HCT116 (cell line): ENCODE measurements at regions not wholly inside any gene's neighbourhood (a gene's known extent, or its start where the extent isn't known, plus 50 kb on each side); places are given as distances from the start of the nearest gene placed in this dataset.

Experiments used
- ATAC-seq: fragments of 200-7000 bp; cut with Tn5 transposase; 2 replicates; pipeline ENCODE4 v1.9.1; 2020; ENCODE audit warnings: mild to moderate bottlenecking, moderate library complexity
- BruUV-seq: library from RNA; stranded (reverse); fragments of 400-500 nt; replicated peaks from 2 replicates; lab custom pipeline; 2021; lab: Mats Ljungman, UMichigan
- CTCF ChIA-PET: fragments of 300-600 bp; sonication (Branson Sonifier 250); formaldehyde crosslinking; loops from one replicate; lab custom pipeline; 2021; ENCODE audit warnings: antibody characterized with exemption; lab: Charles Lee
- POLR2A ChIA-PET: fragments of 300-600, 350-600 bp; sonication (Branson Sonifier 250); formaldehyde crosslinking; loops from one replicate; lab custom pipeline; 2021; ENCODE audit warnings: antibody characterized with exemption; lab: Charles Lee
- RAD21 ChIA-PET, 2 experiments: fragments of 300-600 bp; sonication (Branson Sonifier 250); formaldehyde crosslinking; loops; one replicate each; lab custom pipeline; 2023; ENCODE audit warnings: low total read pairs in 2 of 2; ENCODE audit not compliant: uncharacterized antibody in 2 of 2, unreplicated experiment in 2 of 2, low non-redundant PET in 1 of 2; lab: Charles Lee
- DNase-seq: peaks from one replicate; pipeline ENCODE4 v3.0.0-alpha.2; 2010; ENCODE audit warnings: low read depth, low spot score
- H2AFZ ChIP-seq: fragments of 200-600 bp; shearing (Covaris generic), sonication (generic); 2 replicates; pipeline ENCODE4 v1.6.1; 2017; ENCODE audit warnings: low read depth, mixed run types, mixed read lengths, antibody characterized with exemption, low read length; ENCODE audit not compliant: poor library complexity, severe bottlenecking
- H3K27ac ChIP-seq: 2 replicates; pipeline ENCODE4 v1.5.1; 2012; ENCODE audit warnings: low read depth, low read length
- H3K27me3 ChIP-seq: fragments of 200-600 bp; sonication (generic); 2 replicates; pipeline ENCODE4 v1.6.1; 2016; ENCODE audit warnings: mixed run types, low read length, mixed read lengths; ENCODE audit not compliant: insufficient read depth
- H3K36me3 ChIP-seq, 2 experiments: fragments of 200-500 bp in 1 of 2; fragments of 200-600 bp in 1 of 2; sonication (Bioruptor generic) in 1 of 2; sonication (generic) in 1 of 2; 2 replicates each; pipeline versions ENCODE4 v1.5.1 to v1.6.1; 2014 to 2016; ENCODE audit warnings: low read length in 2 of 2, inconsistent platforms in 1 of 2, mixed read lengths in 1 of 2, mixed run types in 1 of 2; ENCODE audit not compliant: insufficient read depth in 2 of 2, control insufficient read depth in 1 of 2
- H3K4me1 ChIP-seq, 2 experiments: fragments of 200-600 bp in 1 of 2; sonication (generic) in 1 of 2; 2 replicates each; pipeline versions ENCODE4 v1.5.1 to v1.6.1; 2012 to 2017; ENCODE audit warnings: low read length in 2 of 2, inconsistent platforms in 1 of 2, mild to moderate bottlenecking in 1 of 2, mixed read lengths in 1 of 2, mixed run types in 1 of 2, moderate library complexity in 1 of 2; ENCODE audit not compliant: insufficient read depth in 2 of 2, control insufficient read depth in 1 of 2
- H3K4me2 ChIP-seq: fragments of 200-600 bp; sonication (generic); 2 replicates; pipeline ENCODE4 v1.6.1; 2017; ENCODE audit warnings: mixed run types, low read length, mixed read lengths
- H3K4me3 ChIP-seq, 2 experiments: fragments of 200-600 bp in 1 of 2; sonication (generic) in 1 of 2; replicated peaks in 1 of 2; 2 replicates each; pipeline ENCODE4 v1.5.1; 2011 to 2016; ENCODE audit warnings: low read length in 2 of 2, control low read depth in 1 of 2, low read depth in 1 of 2, mild to moderate bottlenecking in 1 of 2, mixed read lengths in 1 of 2, mixed run types in 1 of 2
- H3K79me2 ChIP-seq: fragments of 200-600 bp; sonication (generic); 2 replicates; pipeline ENCODE4 v1.6.1; 2017; ENCODE audit warnings: mild to moderate bottlenecking, mixed run types, low read length, moderate library complexity, mixed read lengths; ENCODE audit not compliant: insufficient read depth
- H3K9ac ChIP-seq: fragments of 200-600 bp; sonication (generic); 2 replicates; pipeline ENCODE4 v1.6.1; 2016; ENCODE audit warnings: low read length, mixed read lengths
- H3K9me2 ChIP-seq: fragments of 200-600 bp; sonication (generic), shearing (Covaris generic); 2 replicates; pipeline ENCODE4 v1.6.1; 2017; ENCODE audit warnings: mixed run types, mild to moderate bottlenecking, moderate library complexity; ENCODE audit not compliant: insufficient read depth
- H3K9me3 ChIP-seq, 2 experiments: fragments of 200-500 bp in 1 of 2; fragments of 200-600 bp in 1 of 2; sonication (Bioruptor generic) in 1 of 2; sonication (generic) in 1 of 2; 2 replicates each; pipeline ENCODE4 v1.6.1; 2014 to 2017; ENCODE audit warnings: low read length in 2 of 2, mixed read lengths in 2 of 2, inconsistent platforms in 1 of 2, low read depth in 1 of 2, mild to moderate bottlenecking in 1 of 2, mixed run types in 1 of 2, moderate library complexity in 1 of 2; ENCODE audit not compliant: control insufficient read depth in 1 of 2, insufficient read depth in 1 of 2
- H4K20me1 ChIP-seq: fragments of 200-600 bp; sonication (generic), shearing (Covaris generic); 2 replicates; pipeline ENCODE4 v1.6.1; 2017; ENCODE audit warnings: mixed run types, mild to moderate bottlenecking, moderate library complexity; ENCODE audit not compliant: insufficient read depth
- CBX3 ChIP-seq: IDR thresholded peaks from 2 replicates; pipeline ENCODE4 v1.6.1; 2012; ENCODE audit warnings: low read depth
- CTCF ChIP-seq, 3 experiments: fragments of 200-600 bp in 1 of 3; sonication (generic) in 1 of 3; IDR thresholded peaks in 2 of 3; conservative IDR thresholded peaks in 1 of 3; 2 replicates each; pipeline ENCODE4 v1.5.1; 2012 to 2017; ENCODE audit warnings: low read depth in 2 of 3, low read length in 2 of 3, antibody characterized with exemption in 1 of 3, borderline replicate concordance in 1 of 3, control low read depth in 1 of 3, mild to moderate bottlenecking in 1 of 3, mixed read lengths in 1 of 3, mixed run types in 1 of 3, moderate library complexity in 1 of 3; ENCODE audit not compliant: insufficient read depth in 1 of 3
- FOSL1 ChIP-seq: IDR thresholded peaks from 2 replicates; pipeline ENCODE4 v1.6.1; 2012; ENCODE audit warnings: low read depth
- MAX ChIP-seq: IDR thresholded peaks from 2 replicates; pipeline ENCODE4 v1.6.1; 2012
- POLR2A ChIP-seq: IDR thresholded peaks from 2 replicates; pipeline ENCODE4 v1.7.0; 2011; ENCODE audit warnings: borderline replicate concordance; ENCODE audit not compliant: insufficient read depth, insufficient read length; ENCODE audit errors: extremely low read depth
- RAD21 ChIP-seq: IDR thresholded peaks from 2 replicates; pipeline ENCODE4 v1.6.1; 2012; ENCODE audit warnings: low read depth, mild to moderate bottlenecking
- SIN3A ChIP-seq: IDR thresholded peaks from 2 replicates; pipeline ENCODE4 v1.6.1; 2012; ENCODE audit warnings: low read depth
- TCF7L2 ChIP-seq: IDR thresholded peaks from 2 replicates; pipeline ENCODE4 v1.7.0; 2011; ENCODE audit warnings: borderline replicate concordance, inconsistent platforms; ENCODE audit not compliant: insufficient read depth, insufficient read length; ENCODE audit errors: extremely low read depth
- YY1 ChIP-seq: IDR thresholded peaks from 2 replicates; pipeline ENCODE4 v1.6.1; 2011; ENCODE audit warnings: low read length, low read depth, moderate library complexity, mild to moderate bottlenecking; ENCODE audit not compliant: insufficient replicate concordance; ENCODE audit errors: extremely low read depth
- ZBTB33 ChIP-seq: IDR thresholded peaks from 2 replicates; pipeline ENCODE4 v1.6.1; 2011; ENCODE audit warnings: mild to moderate bottlenecking, low read length, moderate library complexity; ENCODE audit not compliant: insufficient replicate concordance; ENCODE audit errors: extremely low read depth
- intact Hi-C: fragments of 100-400 bp; cut with micrococcal nuclease; formaldehyde crosslinking; loops from 2 replicates; pipeline ENCODE4 v1.10.0; 2022

- intact Hi-C loops: no loop called here
- Histone ChIP-seq H3K27ac (no peak overlapping the region), H3K9ac (no peak overlapping the region), H3K4me1 (no peaks in the 10 kb centered on the region), H3K36me3 (no peaks in the 10 kb centered on the region), H4K20me1 (no peaks in the 10 kb centered on the region), H3K9me3 (no peaks in the 10 kb centered on the region), H2AFZ (no peak overlapping the region), H3K4me3 (no peak overlapping the region), H3K79me2 (no peaks in the 10 kb centered on the region), H3K27me3 (no peaks in the 10 kb centered on the region), H3K4me2 (no peak overlapping the region), H3K9me2 (no peaks in the 10 kb centered on the region)
- ChIA-PET RAD21 (no interaction called here), POLR2A (no interaction called here), CTCF (no interaction called here)
- BruUV-seq: no TSS peak
- ATAC-seq: no peak
- DNase-seq: no peak
- TF ChIP-seq SIN3A (no peak), FOSL1 (no peak), YY1 (no peak), POLR2A (no peak), CTCF (IDR thresholded peaks at IDR 0.05 in 2 of 3, conservative IDR thresholded peaks at IDR 0.05 in 1 of 3; ENCODE audit: borderline replicate concordance in 1 of 3, insufficient read depth in 1 of 3, low read depth in 2 of 3, low read length in 2 of 3) (no peak), ZBTB33 (no peak), RAD21 (no peak), CBX3 (no peak), MAX (no peak), TCF7L2 (no peak)
These were observed 232.0 kb upstream of the SPRY2 start for GRCh38 chr13:80572923-80573316.
